NCI-H1417 treated with DMSO at 0.1 percent for 48 hours (cell line): ENCODE measurements at regions not wholly inside any gene's neighbourhood (a gene's known extent, or its start where the extent isn't known, plus 50 kb on each side); places are given as distances from the start of the nearest gene placed in this dataset.
"Not testable (repeated sequence)": the region's sequence is repeated elsewhere in the genome, so short reads cannot be mapped to it uniquely, and the experiment has no call there.

Experiments used
- DNase-seq: peaks from one replicate; lab custom pipeline; 2025; lab: John Stamatoyannopoulos, UW

DNA sequence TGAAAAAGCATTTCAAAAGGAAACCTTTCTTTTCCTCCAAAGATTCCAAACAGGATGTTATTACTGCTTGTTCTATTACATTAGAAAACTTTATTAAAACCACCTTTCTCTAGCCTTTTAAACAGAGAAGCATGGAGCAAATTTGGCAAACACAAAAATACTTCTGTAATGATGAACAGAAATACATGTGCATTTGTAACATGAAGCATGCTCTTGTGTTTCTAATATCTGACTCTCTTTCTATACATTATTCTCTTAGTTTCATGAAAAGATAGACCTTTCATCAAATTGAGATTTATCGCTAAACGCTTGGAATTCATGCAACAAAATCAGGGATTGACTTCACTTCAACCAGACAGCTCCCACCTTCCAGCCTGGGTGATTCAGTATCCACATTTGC, 152.8 kb upstream of the IRS2 start:
- DNase-seq, result no peak

DNA sequence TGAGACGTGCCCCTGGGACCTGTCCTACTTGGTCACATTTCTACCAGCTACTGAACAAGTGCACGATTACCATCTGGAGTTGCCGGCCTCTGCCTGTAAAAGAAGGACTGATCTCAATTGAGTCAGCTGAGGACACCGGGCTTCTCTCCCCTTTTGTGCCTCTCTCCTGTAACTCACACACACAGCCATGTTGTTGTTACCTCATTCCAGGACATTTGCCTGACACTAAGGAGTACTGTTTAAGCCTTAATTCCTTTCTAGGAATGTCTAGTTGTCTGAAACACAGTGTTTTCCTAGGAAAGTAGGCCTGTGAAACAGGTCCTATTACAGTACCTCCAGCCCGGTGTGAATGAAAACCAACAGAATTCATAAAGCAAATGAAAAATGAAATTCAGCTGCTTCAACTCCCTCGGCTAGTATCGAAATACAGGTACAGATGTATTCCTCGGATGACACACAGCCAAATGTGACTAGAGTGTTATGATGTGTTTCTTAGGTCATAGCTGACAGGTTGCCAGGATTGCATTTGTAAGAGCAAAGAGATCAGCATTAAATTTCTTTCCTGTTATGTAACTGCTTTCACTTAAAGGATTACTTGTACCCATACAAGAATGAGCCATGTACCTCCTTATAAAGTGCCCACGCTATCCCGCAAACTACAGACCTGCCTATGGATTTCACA, 152.0 kb upstream of the IRS2 start:
- no peak for DNase-seq

DNA sequence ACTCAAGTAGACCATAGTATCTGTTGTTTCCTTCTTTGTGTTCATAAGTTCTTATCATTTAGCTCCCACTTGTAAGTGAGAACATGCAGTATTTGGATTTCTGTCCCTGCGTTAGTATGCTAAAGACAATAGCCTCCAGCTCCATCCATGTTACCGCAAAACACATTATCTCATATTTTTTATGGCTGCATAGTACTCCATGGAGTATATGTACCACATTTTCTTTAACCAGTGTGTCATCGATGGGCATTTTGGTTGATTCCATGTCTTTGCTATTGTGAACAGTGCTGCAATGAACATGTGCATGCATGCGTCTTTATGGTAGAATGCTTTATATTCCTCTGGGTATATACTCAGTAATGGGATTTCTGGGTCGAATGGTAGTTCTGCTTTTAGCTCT, 148.1 kb upstream of the IRS2 start:
- DNase-seq, result not testable (repeated sequence)

DNA sequence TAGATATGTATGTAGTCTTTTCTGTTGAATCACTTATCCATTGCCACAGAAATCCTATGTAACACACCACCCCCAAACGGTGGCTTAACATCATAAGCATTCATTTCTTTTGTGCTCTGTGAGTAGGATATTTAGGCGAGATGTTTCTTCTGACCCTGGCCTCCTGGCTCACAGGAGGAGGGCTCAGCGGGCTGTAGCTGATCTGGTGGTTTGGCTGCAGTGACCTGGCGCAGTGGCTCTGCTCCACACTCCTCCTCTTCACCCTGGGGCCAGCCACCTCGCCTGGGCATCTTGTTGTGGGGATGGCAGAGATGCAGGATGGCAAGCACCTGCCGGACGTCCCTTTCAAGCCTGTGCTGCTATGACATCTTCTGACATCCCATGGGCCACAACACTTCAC, 147.1 kb upstream of the IRS2 start:
- DNase-seq, result no peak

DNA sequence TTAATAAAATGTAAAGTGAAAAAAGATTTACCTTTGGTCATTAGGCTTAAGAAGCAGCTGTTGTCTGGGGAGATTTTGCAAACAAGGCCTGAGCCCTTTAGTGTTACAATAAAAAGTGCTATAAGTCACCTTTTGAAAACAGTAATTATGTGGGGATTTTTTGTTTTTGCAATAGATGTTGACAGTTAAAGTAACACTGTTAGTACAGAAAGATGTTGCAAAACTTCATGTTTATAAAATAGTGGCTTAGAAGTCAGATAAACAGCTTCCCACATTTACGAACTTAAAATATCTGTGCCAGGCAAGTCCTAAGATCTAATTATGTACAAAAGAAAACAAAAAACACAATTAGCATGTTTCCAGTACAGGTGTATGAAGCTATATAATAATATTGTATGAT, 138.0 kb upstream of the IRS2 start:
- DNase-seq, result no peak

DNA sequence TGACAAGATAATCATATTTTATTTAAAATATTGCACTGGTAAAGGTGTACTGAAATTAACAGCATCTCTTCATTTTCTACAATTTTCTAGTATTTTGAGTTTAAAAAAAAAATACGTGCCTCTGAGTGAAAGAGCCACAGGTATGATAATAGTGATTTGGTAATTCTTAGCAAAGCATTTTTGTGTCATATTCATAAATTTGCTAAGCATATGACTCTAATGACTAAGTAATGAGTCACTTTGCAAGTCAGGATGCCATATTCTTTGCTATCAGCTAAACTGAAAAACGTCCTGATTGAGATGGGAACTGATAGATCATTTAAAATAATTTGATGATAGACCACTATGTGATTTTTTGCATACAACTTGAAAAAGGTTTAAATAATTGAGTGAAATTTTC, 136.1 kb upstream of the IRS2 start:
- DNase-seq, result no peak

DNA sequence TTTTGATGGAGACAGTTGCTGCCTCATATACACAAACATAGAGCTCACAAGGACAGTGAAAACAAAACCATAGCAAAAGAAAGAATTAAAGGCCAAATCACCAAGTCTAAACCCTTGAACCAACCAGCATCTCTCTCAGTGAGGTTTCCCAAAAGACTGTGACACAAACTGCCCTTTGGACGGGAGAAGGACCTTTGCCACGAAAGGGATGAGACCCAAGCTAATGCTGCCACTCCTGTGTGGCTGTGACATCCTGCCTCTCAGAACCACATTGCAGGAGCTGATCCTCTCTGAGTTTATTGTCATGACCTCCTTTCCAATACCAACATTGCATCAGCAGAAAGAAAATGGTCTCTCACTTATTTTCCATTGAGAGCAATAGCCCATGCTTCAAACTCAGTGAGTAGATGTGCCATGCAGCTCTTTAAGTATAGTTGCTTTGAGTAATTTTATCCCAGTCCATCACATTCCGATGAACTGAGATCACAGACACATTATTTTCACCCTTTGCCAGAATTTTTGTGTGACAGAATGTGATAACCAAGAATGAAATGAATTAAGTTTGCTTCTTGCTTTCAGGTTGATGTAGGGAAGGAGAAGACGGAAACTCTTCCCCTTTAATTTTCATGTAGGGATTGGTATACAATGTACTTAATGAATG, 133.5 kb upstream of the IRS2 start:
- no peak for DNase-seq

DNA sequence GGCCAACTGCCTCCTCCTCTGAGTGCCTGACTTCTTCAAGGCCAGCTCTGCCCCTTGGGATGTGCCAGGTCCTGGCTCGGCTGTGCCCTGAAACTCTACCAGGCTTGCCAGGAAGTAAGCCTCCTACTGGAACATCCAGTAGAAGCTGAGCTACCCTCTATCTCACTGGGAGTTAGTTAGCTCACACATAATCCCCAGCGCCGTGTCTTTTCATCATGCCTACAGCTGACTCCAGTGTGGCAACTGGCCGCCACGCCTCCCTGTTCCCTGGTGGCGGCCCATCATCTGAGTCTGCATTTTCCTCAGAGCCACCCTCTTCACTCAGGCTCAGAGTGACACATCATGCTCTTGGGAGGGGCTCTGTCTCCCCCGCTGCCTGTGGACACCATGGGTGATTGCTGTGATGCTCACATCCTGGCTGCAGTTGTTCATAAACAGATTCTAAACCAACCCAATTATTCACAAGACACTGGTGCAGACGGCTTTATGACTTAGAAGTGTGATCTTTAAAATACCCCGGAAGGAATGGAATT, 131.9 kb upstream of the IRS2 start:
- no peak for DNase-seq

DNA sequence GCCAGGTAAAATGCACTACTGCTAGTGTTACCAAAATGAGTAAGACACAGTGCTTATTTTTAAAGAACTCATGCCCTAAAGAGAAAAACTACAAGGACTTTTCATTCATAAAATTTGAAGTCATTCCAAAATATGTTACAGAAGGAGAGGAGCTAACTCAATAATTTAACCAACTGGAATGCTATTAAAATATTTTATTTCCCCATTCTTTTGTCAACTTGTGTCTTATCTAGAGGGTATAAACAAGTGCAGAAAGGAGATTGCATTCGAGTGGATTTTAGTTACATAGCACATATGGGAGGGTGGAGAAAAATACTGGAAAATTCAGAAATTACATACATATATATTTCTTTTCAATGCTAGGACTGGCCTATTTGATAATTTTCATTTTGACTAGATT, 131.0 kb upstream of the IRS2 start:
- DNase-seq, result no peak

DNA sequence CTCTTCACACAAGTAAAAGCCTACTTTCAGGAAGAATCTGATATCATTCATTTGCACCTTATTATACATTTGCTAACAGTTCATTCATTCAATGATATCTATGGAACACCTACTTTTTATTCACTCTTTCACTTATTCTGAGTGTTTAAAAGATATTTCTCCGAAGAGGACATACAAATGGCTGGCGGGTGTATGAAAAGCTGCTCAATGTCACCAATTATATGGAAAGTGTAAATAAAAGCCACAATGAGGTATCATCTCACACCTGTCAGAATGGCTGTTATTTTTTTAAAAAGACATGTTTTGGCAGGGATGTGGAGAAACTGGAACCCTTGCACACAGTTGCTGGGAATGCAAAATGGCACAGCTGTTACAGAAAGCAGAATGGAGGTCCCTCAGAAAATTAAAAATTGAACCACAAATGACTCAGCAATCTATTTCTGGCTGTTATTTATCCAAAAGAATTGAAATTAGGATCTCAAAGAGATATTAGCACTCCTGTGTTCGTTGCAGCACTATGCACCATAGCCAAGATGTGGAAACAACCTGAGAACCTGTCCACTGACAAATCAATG, 127.6 kb upstream of the IRS2 start:
- no peak for DNase-seq

DNA sequence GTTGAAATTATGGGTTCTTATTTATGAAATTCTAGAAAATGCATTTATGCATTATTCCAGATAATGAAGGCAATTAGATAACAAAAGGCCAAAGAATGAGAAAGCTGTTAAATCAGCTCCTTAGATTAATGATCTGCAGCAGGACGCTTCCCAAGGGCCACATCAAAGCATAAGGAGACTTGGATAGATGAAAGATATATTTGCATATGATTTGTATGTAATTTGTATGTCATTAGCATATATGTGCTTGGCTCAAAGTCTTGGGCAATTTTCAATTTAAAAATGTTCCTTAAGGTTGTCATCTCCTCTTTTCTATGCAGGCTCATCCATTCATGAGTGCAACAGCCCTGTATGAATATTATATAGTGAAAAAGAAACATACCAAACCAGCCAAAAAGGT, 126.8 kb upstream of the IRS2 start:
- no peak for DNase-seq

DNA sequence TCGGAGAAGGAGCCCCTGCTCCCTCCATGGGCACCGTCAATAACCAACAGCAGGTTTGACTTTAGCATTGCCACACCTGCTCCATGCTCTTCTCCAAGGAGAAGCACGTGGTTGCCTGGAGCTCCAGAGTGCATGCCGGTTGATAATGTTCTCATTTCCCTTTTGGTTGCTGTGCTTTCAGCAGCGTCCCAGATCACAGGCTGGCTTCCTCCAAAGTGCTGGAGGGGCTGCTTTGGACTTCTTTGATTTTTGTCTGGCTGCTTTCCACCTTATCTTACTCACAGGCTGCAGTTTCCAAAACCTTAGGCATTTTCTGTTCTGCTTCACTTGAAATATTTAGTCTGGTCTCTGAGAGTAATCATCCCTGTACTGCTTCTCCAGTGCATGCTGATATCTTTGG, 123.8 kb upstream of the IRS2 start:
- DNase-seq, result no peak

DNA sequence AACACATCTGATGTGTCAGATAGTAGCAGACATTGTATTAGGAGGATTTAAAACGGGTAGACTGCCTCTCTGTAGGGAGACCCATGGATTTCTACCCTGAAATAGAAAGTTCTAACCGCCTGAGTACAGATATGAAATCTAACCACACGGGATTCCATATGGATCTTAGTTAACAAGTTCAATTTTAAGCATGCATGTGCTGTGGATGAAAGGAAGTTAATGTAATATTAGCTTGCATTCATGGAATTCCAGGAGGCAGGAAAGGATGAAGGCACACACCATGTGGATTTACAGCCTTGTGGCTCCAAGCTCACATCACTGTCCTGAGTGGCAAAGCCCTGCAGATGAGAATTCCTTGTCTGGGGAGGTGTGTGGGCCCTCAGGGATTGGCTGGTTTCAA, 120.6 kb upstream of the IRS2 start:
- DNase-seq, result no peak

DNA sequence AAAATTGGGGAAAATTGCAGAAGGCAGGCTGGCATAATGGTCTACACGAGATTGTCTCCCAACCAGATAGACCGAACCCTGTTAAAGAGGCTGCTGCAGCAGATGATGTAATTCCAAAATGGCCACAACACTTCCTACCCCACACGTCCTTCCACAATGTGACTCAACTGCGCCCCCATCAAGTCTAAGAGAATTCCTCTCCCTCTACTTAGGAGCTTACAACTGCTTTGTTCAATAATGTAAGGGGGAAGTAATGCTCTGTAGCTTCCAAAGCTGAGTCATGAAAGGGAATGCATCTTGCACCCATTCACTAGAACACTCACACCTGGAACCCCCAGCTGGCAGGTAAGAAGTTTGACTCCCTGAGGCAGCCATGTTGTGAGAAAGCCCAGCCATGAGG, 117.8 kb upstream of the IRS2 start:
- DNase-seq, result no peak

DNA sequence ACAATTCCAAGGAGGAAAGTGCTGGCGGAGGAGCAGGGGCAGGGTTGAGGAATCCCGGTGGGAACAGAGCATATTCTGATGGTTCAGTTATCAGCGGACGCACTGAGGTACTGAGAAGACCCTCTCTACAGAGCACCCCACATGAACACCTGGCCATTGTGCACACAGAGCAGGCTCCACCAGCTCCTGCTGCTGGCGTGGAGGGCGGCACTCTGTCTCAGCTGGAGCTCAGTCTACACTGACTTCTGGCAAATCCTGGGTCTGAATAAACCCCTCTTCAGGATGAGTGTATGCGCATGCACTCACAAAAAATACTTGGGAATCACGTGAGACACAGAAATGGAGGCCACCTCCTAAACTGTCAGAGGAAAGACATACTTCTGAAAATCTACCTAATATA, 114.4 kb upstream of the IRS2 start:
- DNase-seq, result no peak

DNA sequence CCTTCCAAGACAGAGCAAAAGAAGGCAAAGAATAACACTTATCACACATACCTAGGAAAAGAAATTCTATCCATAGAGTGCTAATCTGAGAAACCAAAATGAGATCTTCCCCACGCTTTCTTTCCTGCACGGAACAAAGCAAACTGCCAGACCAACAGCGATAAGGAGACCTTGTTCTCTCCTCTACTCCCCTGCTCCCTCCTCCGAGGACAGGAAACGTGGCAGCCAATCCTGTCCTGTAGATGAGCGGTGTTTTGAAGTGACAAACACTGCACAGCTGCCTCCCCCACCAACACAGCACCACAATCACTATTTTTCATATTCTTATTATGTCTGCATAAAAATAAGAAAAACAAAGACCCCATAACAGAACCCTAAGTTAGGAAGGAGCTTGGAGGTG, 113.9 kb upstream of the IRS2 start:
- no peak for DNase-seq

DNA sequence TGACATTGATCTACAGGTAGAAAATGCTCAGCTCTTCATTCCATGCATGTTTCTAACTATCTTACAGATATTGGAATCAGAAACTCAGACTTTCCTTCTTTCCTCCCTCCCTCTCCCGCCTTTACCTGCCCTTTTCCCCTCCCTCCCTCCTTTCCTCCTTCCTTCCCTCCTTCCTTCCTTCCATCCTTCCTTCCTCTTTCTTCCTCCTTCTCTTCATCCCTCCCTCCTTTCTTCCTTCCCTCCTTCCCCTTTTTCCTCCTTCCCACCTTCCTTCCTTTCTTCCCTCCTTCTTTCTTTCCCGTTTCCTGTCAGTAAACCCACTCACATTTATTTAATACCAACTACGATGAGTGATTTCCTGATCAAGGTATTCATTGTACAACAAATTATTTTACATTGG, 113.4 kb upstream of the IRS2 start:
- DNase-seq, result no peak

DNA sequence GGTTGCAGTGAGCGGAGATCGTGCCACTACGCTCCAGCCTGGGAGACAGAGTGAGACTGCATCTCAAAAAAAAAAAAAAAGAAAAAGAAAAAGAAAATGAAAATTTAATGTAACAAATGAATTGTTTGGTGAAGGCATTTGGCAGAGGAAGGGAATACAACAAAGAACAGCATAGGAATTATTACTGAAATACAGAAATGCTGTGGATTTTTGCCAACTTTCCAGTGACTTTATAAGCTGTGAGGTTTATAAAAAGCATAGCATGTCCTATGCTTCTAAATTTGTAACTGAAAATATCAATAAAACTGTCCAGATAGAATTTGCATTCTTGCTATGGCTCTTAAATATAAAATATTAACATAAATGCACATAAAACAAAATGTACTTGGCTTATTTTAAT, 112.9 kb upstream of the IRS2 start:
- no peak for DNase-seq

DNA sequence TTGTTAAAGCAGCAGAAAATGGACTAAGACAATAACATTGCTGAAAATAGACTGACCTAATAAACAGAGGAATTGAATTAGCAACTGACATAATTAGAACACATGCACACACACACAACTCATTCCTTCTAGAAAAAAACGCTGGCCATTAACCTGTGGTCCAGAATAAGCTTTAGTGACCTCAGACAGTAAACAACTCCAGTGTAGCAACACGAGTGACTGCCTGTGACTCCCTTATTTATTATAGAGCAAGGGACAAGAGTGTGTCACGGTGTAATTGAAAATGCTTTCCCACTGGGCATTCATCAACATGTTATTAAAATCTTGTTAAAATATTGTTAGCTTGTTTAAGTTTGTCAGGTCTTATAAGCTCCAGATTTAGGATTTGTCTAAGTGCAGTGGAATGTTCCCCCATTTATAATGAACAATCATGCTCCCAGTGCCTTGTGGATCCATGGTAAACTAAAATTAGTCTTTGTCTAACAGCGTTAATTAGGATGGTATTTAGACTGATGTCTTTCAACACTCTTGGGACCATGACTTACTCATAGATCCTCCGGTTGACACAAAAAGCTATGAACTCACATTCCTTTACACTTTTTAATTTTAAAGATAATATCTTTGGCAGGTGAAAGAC, 111.7 kb upstream of the IRS2 start:
- DNase-seq, result no peak

DNA sequence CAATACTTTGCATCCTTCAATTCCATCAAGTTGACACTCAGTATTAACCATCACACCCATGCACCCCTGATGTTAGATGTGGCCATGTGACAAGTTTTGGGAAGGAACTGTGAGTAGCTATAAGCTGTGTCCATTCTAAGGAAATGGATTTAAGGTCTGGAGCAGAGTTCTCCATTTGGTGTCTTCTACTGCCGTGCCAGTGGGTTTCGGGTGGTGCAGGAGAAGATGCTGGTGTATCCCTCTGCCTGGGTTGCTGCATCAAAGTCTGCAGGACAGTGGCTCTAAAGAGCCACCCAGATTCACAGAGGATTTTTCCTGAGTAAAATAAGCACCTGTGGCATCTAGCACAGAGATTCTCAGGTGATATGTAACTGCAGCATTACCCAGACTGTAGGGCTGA, 105.7 kb upstream of the IRS2 start:
- DNase-seq, result no peak

DNA sequence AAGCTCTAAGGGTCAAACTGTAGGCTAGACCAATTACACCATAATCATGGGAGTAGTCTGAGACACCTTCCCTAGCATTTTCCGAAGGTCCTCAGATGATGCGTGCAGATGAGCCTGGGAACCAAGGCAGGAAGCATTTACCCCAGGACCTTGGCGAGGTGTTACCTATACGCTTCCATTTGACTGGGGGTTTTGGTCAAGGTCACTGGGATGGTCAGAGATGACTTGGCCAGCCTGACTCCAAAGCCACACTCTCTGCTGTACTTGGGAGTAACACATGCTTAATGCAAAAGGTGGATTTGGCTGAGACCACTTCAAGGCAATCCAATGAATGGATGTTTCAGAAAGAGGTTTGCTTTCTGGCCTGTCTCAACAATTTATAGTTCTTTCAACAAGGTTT, 98.9 kb upstream of the IRS2 start:
- no peak for DNase-seq

DNA sequence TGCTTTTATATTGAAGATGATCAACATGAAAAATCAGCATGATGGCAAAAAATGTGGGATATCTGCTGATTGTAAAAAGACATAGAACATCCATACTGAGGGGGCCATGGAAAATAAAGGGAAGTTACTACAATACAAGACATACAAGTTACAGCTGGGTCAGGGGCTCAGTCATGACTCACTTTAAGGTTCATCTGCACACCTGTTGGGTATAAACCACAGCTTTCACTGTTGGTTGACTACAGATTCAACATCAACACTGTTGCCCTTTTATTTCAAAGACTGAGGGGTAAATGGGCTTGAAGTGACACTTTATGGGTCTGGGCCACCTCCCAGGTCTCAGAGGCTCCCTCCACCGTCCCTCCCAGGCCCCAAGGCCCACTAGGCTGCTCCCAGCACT, 98.1 kb upstream of the IRS2 start:
- DNase-seq, result no peak
